ENCODE measurements at regions not wholly inside any gene's neighbourhood (a gene's known extent, or its start where the extent isn't known, plus 50 kb on each side); places are given as distances from the start of the nearest gene placed in this dataset.

- no peak for DNase-seq
Measured at GRCh38 chr9:108709997-108710396, 145.8 kb downstream of the ACTL7B start.

- no peak for DNase-seq
Measured at GRCh38 chr9:108709126-108709525, 146.7 kb downstream of the ACTL7B start.

- DNase-seq, result no peak
Measured at GRCh38 chr9:108708448-108708847, 147.3 kb downstream of the ACTL7B start.

- DNase-seq, result no peak
Measured at GRCh38 chr9:108707120-108707519, 148.7 kb downstream of the ACTL7B start.

GRCh38 chr9:108704156-108704852, 151.5 kb downstream of the ACTL7B start:
- DNase-seq, result no peak

GRCh38 chr9:108703429-108703828, 152.4 kb downstream of the ACTL7B start:
- DNase-seq, result no peak

- no peak for DNase-seq
Measured at GRCh38 chr9:108702681-108703080, 153.1 kb downstream of the ACTL7B start.

- DNase-seq, result no peak
Measured at GRCh38 chr9:108698801-108699200, 157.0 kb downstream of the ACTL7B start.

GRCh38 chr9:108698231-108698630, 157.6 kb downstream of the ACTL7B start:
- DNase-seq, result no peak

GRCh38 chr9:108696156-108696555, 159.6 kb downstream of the ACTL7B start:
- DNase-seq, result no peak

- no peak for DNase-seq
Measured at GRCh38 chr9:108694170-108694569, 161.6 kb downstream of the ACTL7B start.

- no peak for DNase-seq
Measured at GRCh38 chr9:108691614-108692013, 164.2 kb downstream of the ACTL7B start.

GRCh38 chr9:108688676-108689075, 167.1 kb downstream of the ACTL7B start:
- no peak for DNase-seq

GRCh38 chr9:108688051-108688450, 167.7 kb downstream of the ACTL7B start:
- no peak for DNase-seq

GRCh38 chr9:108687006-108687987, 168.5 kb downstream of the ACTL7B start:
- DNase-seq, result peak; percentile 74

- no peak for DNase-seq
Measured at GRCh38 chr9:108684288-108685025, 171.3 kb downstream of the ACTL7B start.

- DNase-seq, result no peak
Measured at GRCh38 chr9:108683245-108683644, 172.5 kb downstream of the ACTL7B start.

- no peak for DNase-seq
Measured at GRCh38 chr9:108681851-108682590, 173.8 kb downstream of the ACTL7B start.

GRCh38 chr9:108680946-108681345, 174.8 kb downstream of the ACTL7B start:
- no peak for DNase-seq

GRCh38 chr9:108677776-108678175, 178.0 kb downstream of the ACTL7B start:
- DNase-seq, result no peak

GRCh38 chr9:108676355-108676754, 179.4 kb downstream of the ACTL7B start:
- DNase-seq, result no peak

- no peak for DNase-seq
Measured at GRCh38 chr9:108675708-108676107, 180.1 kb downstream of the ACTL7B start.
